ENCODE measurements at regions not wholly inside any gene's neighbourhood (a gene's known extent, or its start where the extent isn't known, plus 50 kb on each side); places are given as distances from the start of the nearest gene placed in this dataset.

GRCh38 chr1:87894062-87894461, 565.4 kb downstream of the LMO4 start:
- H3K4me3 ChIP-seq = no peak overlapping the region
- no peaks in the 10 kb centered on the region for H3K9me3 ChIP-seq
- WGBS, 3 donors = 96 to 100% (median 97%) methylated on average over 1 of the region's 1 CpG
- H3K4me1 ChIP-seq = peaks cover 4% of the 10 kb centered on the region
- ATAC-seq = no peak
- DNase-seq = no peak
- no peak overlapping the region for H3K27ac ChIP-seq
- intact Hi-C loops (cut with DNase I) = no loop called here
- peaks cover 0 to 3% (median 0%) of the 10 kb centered on the region in 3 donors for H3K27me3 ChIP-seq (ENCODE audit: insufficient read depth in 3 of 3, low read length in 2 of 3)
- H3K36me3 ChIP-seq (ENCODE audit: insufficient read depth in 1 of 2, low read depth in 1 of 2) = no peaks in the 10 kb centered on the region
- TF ChIP-seq CTCF (IDR thresholded peaks at IDR 0.05) = no peak

GRCh38 chr1:87897481-87897880, 568.8 kb downstream of the LMO4 start:
- ATAC-seq (peak in 2 of 4 donors; percentile 37 to 54), DNase-seq (no peak)
- intact Hi-C loops (cut with DNase I) = no loop called here
- Histone ChIP-seq H3K27ac (no peak overlapping the region), H3K4me3 (no peak overlapping the region), H3K9me3 (no peaks in the 10 kb centered on the region), H3K36me3 (ENCODE audit: insufficient read depth in 1 of 2, low read depth in 1 of 2) (no peaks in the 10 kb centered on the region), H3K4me1 (peaks cover 4% of the 10 kb centered on the region), H3K27me3 (ENCODE audit: insufficient read depth in 3 of 3, low read length in 2 of 3) (peaks cover 0 to 3% (median 0%) of the 10 kb centered on the region in 3 donors)
- TF ChIP-seq CTCF (IDR thresholded peaks at IDR 0.05) = no peak
- WGBS, 3 donors = 38 to 43% (median 38%) methylated on average over 1 of the region's 1 CpG

GRCh38 chr1:87898431-87898830, 569.8 kb downstream of the LMO4 start:
- no peak overlapping the region for H3K4me3 ChIP-seq
- DNase-seq (no peak), ATAC-seq (peak in 2 of 4 donors; percentile 46 to 69)
- no peak overlapping the region for H3K27ac ChIP-seq
- H3K27me3 ChIP-seq (ENCODE audit: insufficient read depth in 3 of 3, low read length in 2 of 3) = no peaks in the 10 kb centered on the region
- H3K4me1 ChIP-seq = peaks cover 4% of the 10 kb centered on the region
- no peaks in the 10 kb centered on the region for H3K9me3 ChIP-seq
- no peak for TF ChIP-seq CTCF (IDR thresholded peaks at IDR 0.05)
- WGBS, 3 donors = 43 to 55% (median 44%) methylated on average over 4 of the region's 4 CpGs
- H3K36me3 ChIP-seq (ENCODE audit: insufficient read depth in 1 of 2, low read depth in 1 of 2) = no peaks in the 10 kb centered on the region
- intact Hi-C loops (cut with DNase I) = no loop called here

- 43 to 70% (median 64%) methylated on average over 2 of the region's 2 CpGs for WGBS, 3 donors
- Histone ChIP-seq H3K9me3 (no peaks in the 10 kb centered on the region), H3K36me3 (ENCODE audit: insufficient read depth in 1 of 2, low read depth in 1 of 2) (no peaks in the 10 kb centered on the region), H3K27ac (no peak overlapping the region), H3K4me3 (no peak overlapping the region), H3K27me3 (ENCODE audit: insufficient read depth in 3 of 3, low read length in 2 of 3) (no peaks in the 10 kb centered on the region), H3K4me1 (peaks cover 4% of the 10 kb centered on the region)
- TF ChIP-seq CTCF (IDR thresholded peaks at IDR 0.05) = no peak
- DNase-seq (no peak), ATAC-seq (no peak)
- intact Hi-C loops (cut with DNase I) = no loop called here
Measured at GRCh38 chr1:87899017-87899416, 570.3 kb downstream of the LMO4 start.

GRCh38 chr1:87899746-87900145, 571.1 kb downstream of the LMO4 start:
- intact Hi-C loops (cut with DNase I) = no loop called here
- DNase-seq = no peak
- ATAC-seq = no peak
- H3K27ac ChIP-seq = no peak overlapping the region
- TF ChIP-seq CTCF (IDR thresholded peaks at IDR 0.05) = no peak
- H3K36me3 ChIP-seq (ENCODE audit: insufficient read depth in 1 of 2, low read depth in 1 of 2) = no peaks in the 10 kb centered on the region
- no peaks in the 10 kb centered on the region for H3K27me3 ChIP-seq (ENCODE audit: insufficient read depth in 3 of 3, low read length in 2 of 3)
- peaks cover 4% of the 10 kb centered on the region for H3K4me1 ChIP-seq
- no peaks in the 10 kb centered on the region for H3K9me3 ChIP-seq
- no peak overlapping the region for H3K4me3 ChIP-seq
- 80 to 94% (median 86%) methylated on average over 3 of the region's 3 CpGs for WGBS, 3 donors
